Osteoblast (primary cell): ENCODE measurements at regions not wholly inside any gene's neighbourhood (a gene's known extent, or its start where the extent isn't known, plus 50 kb on each side); places are given as distances from the start of the nearest gene placed in this dataset.

Source experiments
- DNase-seq: peaks from one replicate; pipeline ENCODE4 v3.0.0; 2011; ENCODE audit warnings: low spot score, mixed read lengths; ENCODE audit not compliant: insufficient read length; ENCODE audit errors: missing footprints
- H2AFZ ChIP-seq: 2 replicates; pipeline ENCODE4 v1.6.0; 2011; ENCODE audit warnings: mild to moderate bottlenecking, low read length
- H3K27ac ChIP-seq: 2 replicates; pipeline ENCODE4 v1.5.1; 2011; ENCODE audit warnings: mild to moderate bottlenecking, low read depth, low read length, moderate library complexity
- H3K27me3 ChIP-seq: 2 replicates; pipeline ENCODE4 v1.6.0; 2012; ENCODE audit warnings: mild to moderate bottlenecking, control low read depth, inconsistent platforms, low read length, moderate library complexity; ENCODE audit not compliant: insufficient read depth
- H3K36me3 ChIP-seq: 2 replicates; pipeline ENCODE4 v1.5.1; 2011; ENCODE audit warnings: mild to moderate bottlenecking, low read length, control low read depth, moderate library complexity; ENCODE audit not compliant: insufficient read depth
- H3K4me1 ChIP-seq: 2 replicates; pipeline ENCODE4 v1.5.1; 2011; ENCODE audit warnings: mild to moderate bottlenecking, low read length, control low read depth, moderate library complexity; ENCODE audit not compliant: insufficient read depth
- H3K4me2 ChIP-seq: 2 replicates; pipeline ENCODE4 v1.6.0; 2011; ENCODE audit warnings: mild to moderate bottlenecking, low read length; ENCODE audit not compliant: insufficient read depth
- H3K4me3 ChIP-seq: fragments of 200-600 bp; sonication (generic); 3 replicates; pipeline ENCODE4 v1.5.1; 2012; ENCODE audit warnings: mild to moderate bottlenecking, low read length, inconsistent platforms; ENCODE audit not compliant: insufficient read depth
- H3K79me2 ChIP-seq: 2 replicates; pipeline ENCODE4 v1.6.0; 2012; ENCODE audit warnings: mild to moderate bottlenecking, low read length, control low read depth, inconsistent platforms; ENCODE audit not compliant: insufficient read depth
- H3K9me3 ChIP-seq: 2 replicates; pipeline ENCODE4 v1.5.1; 2011; ENCODE audit warnings: low read depth, low read length, control low read depth
- H4K20me1 ChIP-seq: 2 replicates; pipeline ENCODE4 v1.6.0; 2012; ENCODE audit warnings: mild to moderate bottlenecking, low read length, control low read depth; ENCODE audit not compliant: insufficient read depth
- CTCF ChIP-seq: IDR thresholded peaks from 2 replicates; pipeline ENCODE4 v1.5.1; 2011; ENCODE audit warnings: mild to moderate bottlenecking, low read depth, low read length, moderate library complexity; ENCODE audit errors: extremely low read depth

GRCh38 chr11:129720156-129720555, 95.5 kb upstream of the TMEM45B start:
- Histone ChIP-seq H3K4me2 (no peak overlapping the region), H3K36me3 (no peaks in the 10 kb centered on the region), H2AFZ (no peak overlapping the region), H4K20me1 (no peaks in the 10 kb centered on the region), H3K27ac (no peak overlapping the region), H3K4me1 (no peaks in the 10 kb centered on the region), H3K79me2 (no peaks in the 10 kb centered on the region), H3K4me3 (no peak overlapping the region), H3K9me3 (no peaks in the 10 kb centered on the region), H3K27me3 (peaks cover 2% of the 10 kb centered on the region)
- no peak for DNase-seq
- no peak for TF ChIP-seq CTCF

GRCh38 chr11:129720994-129721393, 94.7 kb upstream of the TMEM45B start:
- Histone ChIP-seq H3K36me3 (no peaks in the 10 kb centered on the region), H3K9me3 (no peaks in the 10 kb centered on the region), H4K20me1 (no peaks in the 10 kb centered on the region), H3K4me1 (no peaks in the 10 kb centered on the region), H3K4me2 (no peak overlapping the region), H3K79me2 (no peaks in the 10 kb centered on the region), H3K27me3 (peaks cover 2% of the 10 kb centered on the region), H2AFZ (no peak overlapping the region), H3K27ac (no peak overlapping the region), H3K4me3 (no peak overlapping the region)
- no peak for DNase-seq
- no peak for TF ChIP-seq CTCF

- Histone ChIP-seq H3K4me2 (no peak overlapping the region), H3K4me1 (no peaks in the 10 kb centered on the region), H3K4me3 (no peak overlapping the region), H3K36me3 (no peaks in the 10 kb centered on the region), H3K27me3 (peaks cover 2% of the 10 kb centered on the region), H4K20me1 (no peaks in the 10 kb centered on the region), H2AFZ (no peak overlapping the region), H3K9me3 (no peaks in the 10 kb centered on the region), H3K27ac (no peak overlapping the region), H3K79me2 (no peaks in the 10 kb centered on the region)
- DNase-seq: no peak
- no peak for TF ChIP-seq CTCF
Observed at GRCh38 chr11:129721685-129722084, 94.0 kb upstream of the TMEM45B start.

GRCh38 chr11:129722529-129722928, 93.1 kb upstream of the TMEM45B start:
- Histone ChIP-seq H3K27me3 (peaks cover 2% of the 10 kb centered on the region), H3K27ac (no peak overlapping the region), H3K9me3 (no peaks in the 10 kb centered on the region), H2AFZ (no peak overlapping the region), H3K79me2 (no peaks in the 10 kb centered on the region), H3K36me3 (no peaks in the 10 kb centered on the region), H4K20me1 (no peaks in the 10 kb centered on the region), H3K4me1 (no peaks in the 10 kb centered on the region), H3K4me3 (no peak overlapping the region), H3K4me2 (no peak overlapping the region)
- TF ChIP-seq CTCF: no peak
- DNase-seq: no peak
